ENCODE measurements at regions not wholly inside any gene's neighbourhood (a gene's known extent, or its start where the extent isn't known, plus 50 kb on each side); places are given as distances from the start of the nearest gene placed in this dataset.

DNA sequence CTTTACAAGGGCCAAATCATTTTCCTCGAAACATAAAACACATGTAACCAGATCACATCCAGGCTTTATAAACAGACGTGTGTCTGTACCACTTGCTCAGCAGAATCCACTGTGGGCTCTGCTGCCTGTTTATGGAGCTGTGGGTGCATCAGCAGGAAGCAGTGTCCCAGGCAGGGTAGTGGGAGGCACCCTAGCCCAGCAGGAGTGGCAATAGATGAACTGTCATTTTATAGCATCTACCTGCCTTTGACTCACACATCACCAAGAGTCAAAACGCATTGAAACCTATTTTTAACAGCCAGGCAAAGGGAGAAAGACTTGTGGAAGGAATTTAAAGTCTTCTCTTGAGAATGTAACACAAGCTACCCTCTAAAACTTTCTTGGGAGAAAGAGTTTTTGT, 169.1 kb upstream of the TENM3 start:
- TF ChIP-seq, protein P1, sequence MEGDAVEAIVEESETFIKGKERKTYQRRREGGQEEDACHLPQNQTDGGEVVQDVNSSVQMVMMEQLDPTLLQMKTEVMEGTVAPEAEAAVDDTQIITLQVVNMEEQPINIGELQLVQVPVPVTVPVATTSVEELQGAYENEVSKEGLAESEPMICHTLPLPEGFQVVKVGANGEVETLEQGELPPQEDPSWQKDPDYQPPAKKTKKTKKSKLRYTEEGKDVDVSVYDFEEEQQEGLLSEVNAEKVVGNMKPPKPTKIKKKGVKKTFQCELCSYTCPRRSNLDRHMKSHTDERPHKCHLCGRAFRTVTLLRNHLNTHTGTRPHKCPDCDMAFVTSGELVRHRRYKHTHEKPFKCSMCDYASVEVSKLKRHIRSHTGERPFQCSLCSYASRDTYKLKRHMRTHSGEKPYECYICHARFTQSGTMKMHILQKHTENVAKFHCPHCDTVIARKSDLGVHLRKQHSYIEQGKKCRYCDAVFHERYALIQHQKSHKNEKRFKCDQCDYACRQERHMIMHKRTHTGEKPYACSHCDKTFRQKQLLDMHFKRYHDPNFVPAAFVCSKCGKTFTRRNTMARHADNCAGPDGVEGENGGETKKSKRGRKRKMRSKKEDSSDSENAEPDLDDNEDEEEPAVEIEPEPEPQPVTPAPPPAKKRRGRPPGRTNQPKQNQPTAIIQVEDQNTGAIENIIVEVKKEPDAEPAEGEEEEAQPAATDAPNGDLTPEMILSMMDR (IDR thresholded peaks at IDR 0.05; ENCODE audit: low read depth, low read length): no peak
- DNase-seq (ENCODE audit: extremely low read depth, low read depth): no peak

DNA sequence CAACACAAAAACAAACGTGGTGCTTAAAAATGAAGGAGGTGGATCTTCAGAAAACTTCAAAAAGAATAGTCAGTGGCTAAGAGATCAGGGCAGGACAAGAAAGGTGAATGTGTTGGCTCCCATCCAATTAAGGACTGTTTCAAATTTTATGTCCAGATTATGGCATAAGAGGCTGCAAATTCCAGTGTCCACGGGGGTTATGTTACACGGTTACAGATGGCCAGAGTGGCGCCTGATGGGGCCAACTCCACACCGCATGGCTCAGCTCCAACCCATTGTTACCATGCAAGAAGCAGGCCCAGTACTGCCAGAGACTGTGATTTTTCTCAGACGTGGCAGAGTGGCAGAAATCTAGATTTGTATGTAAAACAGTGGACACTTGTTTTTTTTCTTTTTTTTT, 168.4 kb upstream of the TENM3 start:
- no peak for DNase-seq (ENCODE audit: extremely low read depth, low read depth)

GRCh38 chr4:182082910-182083309, 160.3 kb upstream of the TENM3 start:
- TF ChIP-seq, protein P1 (IDR thresholded peaks at IDR 0.05; ENCODE audit: low read depth, low read length): no peak
- no peak for DNase-seq (ENCODE audit: extremely low read depth, low read depth)

More for the DNA sequence above, 168.4 kb upstream of the TENM3 start:
- TF ChIP-seq, protein P1 (IDR thresholded peaks at IDR 0.05; ENCODE audit: low read depth, low read length): no peak

GRCh38 chr4:182083671-182084410, 159.4 kb upstream of the TENM3 start:
- TF ChIP-seq, protein P1 (IDR thresholded peaks at IDR 0.05; ENCODE audit: low read depth, low read length): no peak
- no peak for DNase-seq (ENCODE audit: extremely low read depth, low read depth)

DNA sequence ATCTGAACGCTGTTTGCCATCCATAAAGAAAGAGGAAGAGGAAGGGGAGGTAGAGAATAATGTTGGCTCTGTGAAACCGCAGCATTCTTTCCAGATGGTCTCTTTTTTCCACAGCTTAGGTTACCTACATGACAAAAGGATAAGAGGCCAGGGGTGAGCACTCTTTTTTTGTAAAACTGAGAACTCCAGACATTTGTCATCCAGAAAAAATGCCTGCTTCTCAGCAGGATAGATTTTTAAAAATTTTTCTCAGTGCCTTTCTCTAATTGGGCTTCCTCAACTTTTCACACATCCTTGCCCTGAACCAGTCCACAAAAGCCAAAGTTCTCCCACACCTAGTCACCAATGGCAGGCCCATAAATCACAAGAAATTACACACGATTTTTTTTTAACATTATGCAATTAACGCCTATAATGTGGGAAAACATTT, 158.1 kb upstream of the TENM3 start:
- DNase-seq (ENCODE audit: extremely low read depth, low read depth): no peak

GRCh38 chr4:182089326-182089725, 153.9 kb upstream of the TENM3 start:
- TF ChIP-seq, protein P1 (IDR thresholded peaks at IDR 0.05; ENCODE audit: low read depth, low read length): no peak; the same call in 1 of the 2 replicates
- DNase-seq (ENCODE audit: extremely low read depth, low read depth): no peak

More for the DNA sequence above, 158.1 kb upstream of the TENM3 start:
- TF ChIP-seq, protein P1 (IDR thresholded peaks at IDR 0.05; ENCODE audit: low read depth, low read length): no peak

DNA sequence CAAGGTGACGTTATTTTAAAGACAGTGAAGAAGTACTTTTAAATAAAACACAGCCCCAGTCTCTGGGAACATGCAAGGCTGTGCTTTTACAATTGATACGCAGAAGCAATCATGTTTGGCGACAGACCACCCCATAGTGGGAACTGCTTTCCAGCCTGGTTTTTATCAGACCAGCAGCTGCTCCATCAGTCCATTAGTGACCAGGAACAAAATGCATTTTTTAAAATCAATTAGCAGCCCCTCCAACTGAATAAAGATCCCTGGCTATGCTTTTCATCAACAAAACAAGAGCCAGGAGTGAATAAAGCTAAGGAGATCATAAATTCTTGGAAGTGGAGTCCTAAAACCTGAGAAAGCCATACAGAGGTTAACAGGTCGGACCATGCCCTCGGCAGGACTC, 153.0 kb upstream of the TENM3 start:
- no peak for DNase-seq (ENCODE audit: extremely low read depth, low read depth)
- TF ChIP-seq, protein P1 (IDR thresholded peaks at IDR 0.05; ENCODE audit: low read depth, low read length): no peak
